ENCODE measurements at regions not wholly inside any gene's neighbourhood (a gene's known extent, or its start where the extent isn't known, plus 50 kb on each side); places are given as distances from the start of the nearest gene placed in this dataset.
"Not testable (repeated sequence)": the region's sequence is repeated elsewhere in the genome, so short reads cannot be mapped to it uniquely, and the experiment has no call there.

DNA sequence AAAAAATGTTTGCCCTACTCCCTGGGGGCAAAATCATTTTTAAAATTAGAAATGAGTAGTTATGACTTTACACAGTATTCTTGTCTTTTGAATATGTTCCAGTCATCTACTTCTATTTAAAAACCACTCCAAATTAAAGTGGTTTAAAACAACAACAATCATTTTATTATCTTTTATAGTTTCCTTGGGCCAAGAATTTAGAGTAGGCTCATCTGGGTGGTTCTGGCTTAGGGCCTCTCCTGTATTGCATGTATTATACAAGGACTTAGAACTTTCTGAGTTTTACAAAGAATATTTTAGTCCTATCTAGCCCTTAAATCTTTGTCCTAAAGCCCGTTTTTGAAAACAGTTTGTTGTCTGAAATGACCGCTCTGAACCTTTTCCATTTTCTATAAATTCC is 132.5 kb upstream of the INTU start:
- no peak for DNase-seq (ENCODE audit: low spot score)
- ChIA-PET CTCF (no interaction called here), POLR2A (ENCODE audit: low non-redundant PET) (no interaction called here)
- TF ChIP-seq, protein P1, sequence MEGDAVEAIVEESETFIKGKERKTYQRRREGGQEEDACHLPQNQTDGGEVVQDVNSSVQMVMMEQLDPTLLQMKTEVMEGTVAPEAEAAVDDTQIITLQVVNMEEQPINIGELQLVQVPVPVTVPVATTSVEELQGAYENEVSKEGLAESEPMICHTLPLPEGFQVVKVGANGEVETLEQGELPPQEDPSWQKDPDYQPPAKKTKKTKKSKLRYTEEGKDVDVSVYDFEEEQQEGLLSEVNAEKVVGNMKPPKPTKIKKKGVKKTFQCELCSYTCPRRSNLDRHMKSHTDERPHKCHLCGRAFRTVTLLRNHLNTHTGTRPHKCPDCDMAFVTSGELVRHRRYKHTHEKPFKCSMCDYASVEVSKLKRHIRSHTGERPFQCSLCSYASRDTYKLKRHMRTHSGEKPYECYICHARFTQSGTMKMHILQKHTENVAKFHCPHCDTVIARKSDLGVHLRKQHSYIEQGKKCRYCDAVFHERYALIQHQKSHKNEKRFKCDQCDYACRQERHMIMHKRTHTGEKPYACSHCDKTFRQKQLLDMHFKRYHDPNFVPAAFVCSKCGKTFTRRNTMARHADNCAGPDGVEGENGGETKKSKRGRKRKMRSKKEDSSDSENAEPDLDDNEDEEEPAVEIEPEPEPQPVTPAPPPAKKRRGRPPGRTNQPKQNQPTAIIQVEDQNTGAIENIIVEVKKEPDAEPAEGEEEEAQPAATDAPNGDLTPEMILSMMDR (conservative IDR thresholded peaks at IDR 0.05; ENCODE audit: low read depth): no peak
- H3K27ac ChIP-seq: no peak overlapping the region

DNA sequence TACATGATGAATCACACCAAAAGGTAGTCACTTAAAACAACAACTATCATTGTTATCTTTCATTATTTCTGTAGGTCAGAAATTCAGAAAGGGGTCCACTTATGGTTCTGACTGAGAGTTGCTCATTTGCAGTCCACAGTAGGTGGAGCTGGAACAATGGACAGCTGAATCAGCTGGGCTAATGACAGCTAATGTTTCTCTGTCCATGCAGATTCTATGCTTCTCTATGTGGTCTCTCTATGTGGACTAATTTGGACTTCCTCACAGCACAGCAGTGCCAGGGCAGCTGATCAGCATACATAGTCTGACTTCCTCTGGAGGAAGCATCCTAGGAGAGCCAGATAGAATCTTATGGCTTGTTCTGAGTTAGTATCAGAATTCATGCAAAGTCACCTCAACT is 131.7 kb upstream of the INTU start:
- DNase-seq (ENCODE audit: low spot score): no peak
- TF ChIP-seq, protein P1 (conservative IDR thresholded peaks at IDR 0.05; ENCODE audit: low read depth): no peak
- ChIA-PET POLR2A (ENCODE audit: low non-redundant PET) (no interaction called here), CTCF (no interaction called here)
- no peak overlapping the region for H3K27ac ChIP-seq

DNA sequence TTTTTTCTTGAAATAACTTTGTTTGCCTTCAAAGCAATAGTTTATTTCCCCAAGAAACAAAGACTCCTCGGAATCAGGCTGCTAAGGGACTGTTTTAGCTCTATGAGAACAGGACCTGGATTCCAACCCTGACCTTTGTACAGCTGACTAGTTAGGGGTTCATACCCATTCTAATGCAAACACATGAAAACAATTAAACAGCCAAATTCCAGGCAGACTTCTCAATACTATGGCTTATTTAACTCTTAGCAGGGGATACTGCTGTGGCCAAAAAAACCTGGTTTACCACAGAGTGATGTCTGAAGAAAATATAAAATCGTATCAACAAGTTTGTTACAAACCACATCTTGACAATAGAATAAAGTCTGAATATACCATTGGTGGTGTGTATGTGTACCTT is 129.6 kb upstream of the INTU start:
- ChIA-PET POLR2A (ENCODE audit: low non-redundant PET) (no interaction called here), CTCF (no interaction called here)
- TF ChIP-seq, protein P1 (conservative IDR thresholded peaks at IDR 0.05; ENCODE audit: low read depth): no peak

DNA sequence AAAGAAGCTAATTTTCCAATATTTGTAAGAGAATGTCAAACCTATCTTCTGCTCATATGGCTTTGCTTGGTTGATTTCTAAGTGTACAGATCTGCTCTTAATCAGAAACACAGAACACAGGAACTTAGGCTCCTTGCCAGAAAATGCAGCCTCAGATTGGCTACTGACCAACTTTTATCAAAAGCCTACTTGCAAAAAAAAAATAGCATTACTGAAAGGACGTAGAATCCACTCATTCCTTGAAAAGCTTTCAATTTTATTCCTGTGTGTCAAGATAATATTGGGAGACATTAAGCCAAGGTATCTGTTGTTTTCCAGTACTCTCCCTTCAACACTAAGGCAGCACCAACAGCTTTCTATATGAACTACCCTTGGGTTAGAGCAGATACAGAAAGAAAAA is 127.6 kb upstream of the INTU start:
- DNase-seq (ENCODE audit: low spot score): no peak
- POLR2A ChIA-PET (ENCODE audit: low non-redundant PET): no interaction called here
- TF ChIP-seq, protein P1 (conservative IDR thresholded peaks at IDR 0.05; ENCODE audit: low read depth): no peak
- CTCF ChIA-PET: interaction anchor here (0.5 to 0.7 kb wide), 2 partner anchors 465 to 1101 kb away, joined by 3 to 4 read pairs; no protein-coding TSS in a partner anchor
- no peak overlapping the region for H3K27ac ChIP-seq

More for the DNA sequence above, 129.6 kb upstream of the INTU start:
- no peak for DNase-seq (ENCODE audit: low spot score)
- no peak overlapping the region for H3K27ac ChIP-seq

DNA sequence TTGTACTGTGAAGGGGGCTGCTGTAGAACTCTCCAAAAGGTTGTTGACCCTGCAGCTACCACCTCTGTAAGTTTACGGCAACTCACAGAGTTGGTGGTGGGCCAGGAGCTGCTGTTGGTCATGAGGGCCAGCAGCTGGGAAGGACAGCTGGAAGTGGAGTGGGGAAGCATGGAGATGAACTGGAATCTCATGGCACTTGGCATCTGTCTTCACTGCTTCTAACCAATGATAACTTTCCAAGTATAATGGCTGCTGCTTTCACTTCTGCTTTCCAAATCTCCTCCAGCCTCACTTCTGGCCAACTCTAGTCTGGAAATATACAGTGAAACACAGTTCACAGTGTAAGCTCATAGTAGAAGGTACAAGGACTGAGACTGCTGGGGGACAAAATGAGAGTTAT is 126.5 kb upstream of the INTU start:
- TF ChIP-seq, protein P1 (conservative IDR thresholded peaks at IDR 0.05; ENCODE audit: low read depth): no peak
- H3K27ac ChIP-seq: no peak overlapping the region
- ChIA-PET POLR2A (ENCODE audit: low non-redundant PET) (no interaction called here), CTCF (interaction anchor here (0.6 kb wide), 1 partner anchor 79 kb away, joined by 4 read pairs; no protein-coding TSS in a partner anchor)
- no peak for DNase-seq (ENCODE audit: low spot score)

DNA sequence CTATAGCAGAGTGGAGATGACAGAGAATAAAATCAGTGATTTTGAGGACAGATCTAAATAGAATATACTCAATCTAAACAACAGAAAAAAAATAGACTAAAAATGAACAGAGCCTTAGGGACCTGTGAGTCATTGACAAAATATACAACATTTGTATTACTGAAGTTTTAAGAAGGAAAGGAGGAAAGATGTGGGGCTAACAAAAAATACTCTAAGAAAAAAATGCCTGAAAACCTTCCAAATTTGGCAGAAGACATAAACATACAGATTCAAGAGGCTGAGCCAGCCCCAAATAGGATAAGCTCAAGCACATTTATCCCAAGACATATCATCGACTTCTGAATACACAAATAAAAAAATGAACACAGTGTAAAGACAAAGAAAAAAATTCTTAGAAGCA is 123.6 kb upstream of the INTU start:
- TF ChIP-seq, protein P1 (conservative IDR thresholded peaks at IDR 0.05; ENCODE audit: low read depth): no peak
- ChIA-PET CTCF (no interaction called here), POLR2A (ENCODE audit: low non-redundant PET) (no interaction called here)
- H3K27ac ChIP-seq: no peak overlapping the region
- no peak for DNase-seq (ENCODE audit: low spot score)

DNA sequence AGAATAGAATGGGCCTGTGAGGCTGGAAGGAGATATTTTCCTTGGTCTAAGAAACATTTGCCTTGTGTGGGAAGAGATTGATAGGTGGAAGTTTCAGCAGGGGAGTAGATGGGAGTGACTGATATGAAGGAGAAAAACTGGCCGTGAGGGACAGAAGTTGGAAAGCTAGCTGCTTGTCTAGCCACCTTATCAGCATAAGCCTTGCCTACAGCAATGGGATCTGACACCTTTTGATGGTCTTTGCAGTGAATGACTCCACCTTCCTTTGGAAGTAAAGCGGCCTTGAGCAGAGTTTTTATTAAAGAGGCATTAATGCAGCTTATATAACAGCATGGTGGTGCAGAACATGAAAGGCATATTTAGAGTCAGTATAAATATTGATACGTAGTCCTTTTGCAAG is 120.1 kb upstream of the INTU start:
- H3K27ac ChIP-seq; DNase-seq (ENCODE audit: low spot score); POLR2A ChIA-PET (ENCODE audit: low non-redundant PET); CTCF ChIA-PET: not testable (repeated sequence)

DNA sequence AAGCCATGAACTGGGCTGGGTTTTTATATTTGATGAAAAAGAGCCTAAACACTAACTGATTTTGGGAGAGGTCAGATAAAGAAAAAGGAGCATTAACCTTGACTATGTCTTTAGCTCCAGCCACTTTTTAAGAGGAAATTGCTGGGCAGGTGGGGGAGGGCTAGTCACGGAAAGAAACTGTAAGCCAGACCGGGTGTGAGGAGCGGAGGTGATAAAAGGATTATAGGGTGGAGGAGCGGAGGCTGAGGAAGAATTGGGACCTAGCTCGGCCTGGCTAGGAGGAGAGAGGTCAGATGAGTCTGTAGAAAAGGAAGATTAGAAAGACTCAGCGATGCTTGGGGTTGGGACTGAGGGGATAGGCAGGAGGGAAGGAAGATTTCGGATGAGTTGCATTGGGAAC is 117.5 kb upstream of the INTU start:
- H3K27ac ChIP-seq; POLR2A ChIA-PET (ENCODE audit: low non-redundant PET); DNase-seq (ENCODE audit: low spot score): not testable (repeated sequence)
- CTCF ChIA-PET: interaction anchor here (0.7 kb wide), 1 partner anchor 70 kb away, joined by 3 read pairs; no protein-coding TSS in a partner anchor

Data from RWPE1 (cell line).